HUES48 (cell line): ENCODE measurements at regions not wholly inside any gene's neighbourhood (a gene's known extent, or its start where the extent isn't known, plus 50 kb on each side); places are given as distances from the start of the nearest gene placed in this dataset.
A peak's percentile ranks its signal among the peaks of the same experiment; 100 is the strongest.

Experiments used
- H3K27ac ChIP-seq: one replicate; pipeline ENCODE4 v1.7.0; 2013; ENCODE audit warnings: low read depth, low read length, inconsistent platforms
- H3K27me3 ChIP-seq: 2 replicates; pipeline ENCODE4 v1.6.1; 2013; ENCODE audit warnings: mild to moderate bottlenecking, low read length; ENCODE audit not compliant: control insufficient read depth, insufficient read depth
- H3K36me3 ChIP-seq: 2 replicates; pipeline ENCODE4 v1.6.1; 2013; ENCODE audit warnings: low read length; ENCODE audit not compliant: control insufficient read depth, insufficient read depth
- H3K4me1 ChIP-seq: 2 replicates; pipeline ENCODE4 v1.6.1; 2013; ENCODE audit warnings: mild to moderate bottlenecking, low read length; ENCODE audit not compliant: control insufficient read depth, insufficient read depth
- H3K4me3 ChIP-seq: 2 replicates; pipeline ENCODE4 v1.5.1; 2013; ENCODE audit warnings: mild to moderate bottlenecking, low read depth, low read length
- H3K9ac ChIP-seq: 2 replicates; pipeline ENCODE4 v1.6.1; 2013; ENCODE audit warnings: mild to moderate bottlenecking, low read depth, low read length, moderate library complexity
- H3K9me3 ChIP-seq: 2 replicates; pipeline ENCODE4 v1.6.1; 2013; ENCODE audit warnings: low read length; ENCODE audit not compliant: control insufficient read depth, insufficient read depth

DNA sequence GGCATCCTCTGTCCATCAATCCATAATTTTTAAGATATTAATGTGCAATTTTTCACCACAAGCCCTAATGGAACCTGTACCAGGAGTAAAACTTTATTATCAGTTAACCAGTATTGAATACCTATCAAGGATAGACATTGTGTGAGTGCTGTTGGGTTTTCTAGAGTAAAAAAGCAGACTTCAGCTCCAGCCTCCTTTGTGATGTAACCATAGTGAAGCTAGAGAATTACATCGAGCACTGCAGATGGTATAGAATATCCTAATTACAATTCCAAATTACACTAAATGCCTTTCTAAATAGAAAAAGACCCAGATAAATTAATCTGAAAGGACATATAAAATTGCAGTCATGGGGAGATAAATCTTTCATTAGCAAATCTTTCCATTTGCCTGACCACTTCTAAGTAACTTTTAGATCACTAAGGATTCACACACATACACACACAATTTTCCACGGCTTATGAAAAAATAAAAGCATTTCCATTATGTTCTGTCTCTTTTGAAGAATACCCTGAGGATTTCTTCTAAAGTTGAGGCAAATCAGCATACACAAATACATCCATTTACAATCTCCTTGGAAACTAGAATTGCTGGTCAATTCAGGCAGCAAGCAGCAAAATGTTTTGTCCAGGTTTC is 117.1 kb upstream of the TANK start:
- no peak overlapping the region for H3K4me3 ChIP-seq
- no peaks in the 10 kb centered on the region for H3K36me3 ChIP-seq
- H3K27me3 ChIP-seq = no peaks in the 10 kb centered on the region
- no peak overlapping the region for H3K27ac ChIP-seq
- peaks cover 5% of the 10 kb centered on the region for H3K4me1 ChIP-seq
- no peaks in the 10 kb centered on the region for H3K9me3 ChIP-seq
- H3K9ac ChIP-seq = no peak overlapping the region

GRCh38 chr2:161044095-161044865 is 115.9 kb upstream of the TANK start:
- no peaks in the 10 kb centered on the region for H3K9me3 ChIP-seq
- no peak overlapping the region for H3K9ac ChIP-seq
- H3K27me3 ChIP-seq = no peaks in the 10 kb centered on the region
- H3K36me3 ChIP-seq = no peaks in the 10 kb centered on the region
- no peak overlapping the region for H3K27ac ChIP-seq
- peaks cover 17% of the 10 kb centered on the region for H3K4me1 ChIP-seq
- no peak overlapping the region for H3K4me3 ChIP-seq

DNA sequence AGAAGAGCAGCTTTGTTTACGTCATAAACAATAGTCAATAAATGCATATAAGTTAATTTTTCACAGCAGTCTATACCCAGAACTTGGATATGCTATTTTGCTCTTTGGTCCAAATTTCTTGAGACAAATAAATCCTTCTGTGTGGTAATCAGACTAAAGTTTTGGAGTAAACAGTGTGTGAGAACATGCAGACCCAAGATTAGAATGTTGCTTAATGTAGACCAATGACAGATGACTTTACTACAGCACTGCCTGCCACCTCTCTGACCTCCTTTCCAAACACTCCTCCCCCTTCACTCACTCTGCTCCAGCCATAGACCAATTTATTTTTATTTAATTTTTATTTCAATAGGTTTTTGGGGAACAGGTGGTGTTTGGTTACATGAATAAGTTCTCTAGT is 115.3 kb upstream of the TANK start:
- no peak overlapping the region for H3K4me3 ChIP-seq

GRCh38 chr2:161045726-161046125 is 114.5 kb upstream of the TANK start:
- H3K9ac ChIP-seq = no peak overlapping the region
- H3K36me3 ChIP-seq = no peaks in the 10 kb centered on the region
- no peaks in the 10 kb centered on the region for H3K27me3 ChIP-seq
- peaks cover 24% of the 10 kb centered on the region for H3K4me1 ChIP-seq
- no peak overlapping the region for H3K27ac ChIP-seq
- no peak overlapping the region for H3K4me3 ChIP-seq
- no peaks in the 10 kb centered on the region for H3K9me3 ChIP-seq

More for the DNA sequence above, 115.3 kb upstream of the TANK start:
- Histone ChIP-seq H3K9me3 (no peaks in the 10 kb centered on the region), H3K27me3 (no peaks in the 10 kb centered on the region), H3K27ac (no peak overlapping the region), H3K9ac (no peak overlapping the region), H3K4me1 (peaks cover 23% of the 10 kb centered on the region), H3K36me3 (no peaks in the 10 kb centered on the region)

DNA sequence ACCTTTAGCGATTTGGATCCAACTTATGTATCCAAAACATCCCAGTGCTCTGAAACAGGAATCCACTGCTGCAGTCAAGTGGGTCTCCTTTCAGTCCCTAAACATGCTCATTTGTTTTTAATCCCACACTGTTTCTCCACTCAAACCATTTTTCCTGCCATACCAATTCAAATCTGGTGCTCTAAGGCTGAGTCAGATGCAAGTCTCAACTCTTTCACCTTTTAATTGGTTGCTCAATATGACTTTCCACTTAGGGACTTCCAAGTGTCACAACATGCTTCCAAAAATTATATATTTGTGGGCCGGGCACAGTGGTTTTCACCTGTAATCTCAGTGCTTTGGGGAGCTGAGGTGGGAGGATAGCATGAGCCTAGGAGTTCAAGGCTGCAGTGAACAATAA is 113.4 kb upstream of the TANK start:
- Histone ChIP-seq H3K4me1 (peaks cover 24% of the 10 kb centered on the region), H3K9ac (no peak overlapping the region), H3K9me3 (no peaks in the 10 kb centered on the region), H3K36me3 (no peaks in the 10 kb centered on the region), H3K4me3 (no peak overlapping the region), H3K27ac (no peak overlapping the region), H3K27me3 (no peaks in the 10 kb centered on the region)

- Histone ChIP-seq H3K4me1 (peaks cover 24% of the 10 kb centered on the region), H3K9ac (no peak overlapping the region), H3K27me3 (no peaks in the 10 kb centered on the region), H3K9me3 (no peaks in the 10 kb centered on the region), H3K4me3 (no peak overlapping the region), H3K27ac (peak overlapping the region; percentile 5), H3K36me3 (no peaks in the 10 kb centered on the region)
Observed at GRCh38 chr2:161048317-161048716, 111.9 kb upstream of the TANK start.

DNA sequence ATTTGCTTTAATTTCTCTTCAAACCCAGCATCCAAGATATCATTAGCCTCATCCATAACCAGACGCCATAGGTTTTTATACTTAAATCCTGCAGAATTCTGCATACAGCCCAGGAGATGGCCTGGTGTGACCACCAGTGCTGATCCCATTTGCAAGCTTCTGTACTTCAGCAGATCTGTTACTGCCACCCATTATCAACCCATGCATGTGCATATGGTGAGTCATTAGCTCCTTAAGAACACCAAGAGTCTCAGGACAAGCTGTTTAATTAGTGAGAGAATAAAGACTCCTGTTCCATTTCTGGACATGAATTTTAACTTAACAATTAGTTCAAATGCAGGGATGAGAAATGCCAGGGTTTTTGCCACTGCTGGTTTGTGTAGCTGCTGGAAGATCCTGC is 110.7 kb upstream of the TANK start:
- no peaks in the 10 kb centered on the region for H3K27me3 ChIP-seq
- H3K4me1 ChIP-seq = peaks cover 24% of the 10 kb centered on the region
- H3K9ac ChIP-seq = no peak overlapping the region
- H3K4me3 ChIP-seq = no peak overlapping the region
- H3K9me3 ChIP-seq = no peaks in the 10 kb centered on the region
- H3K36me3 ChIP-seq = no peaks in the 10 kb centered on the region
- H3K27ac ChIP-seq = no peak overlapping the region

DNA sequence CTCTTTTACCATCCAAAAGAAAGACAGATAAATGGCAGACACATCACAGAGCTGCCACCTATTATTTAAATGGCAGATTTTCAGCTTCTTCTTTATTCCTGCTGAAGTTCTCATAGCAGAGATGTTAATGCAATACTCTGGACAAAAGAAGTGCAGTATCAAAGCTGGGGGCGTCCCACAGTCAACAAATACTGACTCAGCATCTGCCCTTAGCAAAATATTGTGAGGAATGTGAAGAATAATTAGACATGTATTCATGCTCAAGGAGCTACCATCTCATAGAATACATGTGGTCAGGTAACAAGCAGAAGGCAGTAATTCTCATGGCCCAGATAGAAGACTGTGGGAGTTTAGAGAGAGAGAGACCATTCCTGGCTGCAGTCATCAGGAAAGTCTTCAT is 108.0 kb upstream of the TANK start:
- Histone ChIP-seq H3K27ac (no peak overlapping the region), H3K9ac (no peak overlapping the region), H3K4me1 (peaks cover 24% of the 10 kb centered on the region), H3K36me3 (no peaks in the 10 kb centered on the region), H3K4me3 (no peak overlapping the region), H3K27me3 (no peaks in the 10 kb centered on the region), H3K9me3 (0 out of 2 replicates have a peak, but pooled peaks cover 3% of the 10 kb centered on the region)

DNA sequence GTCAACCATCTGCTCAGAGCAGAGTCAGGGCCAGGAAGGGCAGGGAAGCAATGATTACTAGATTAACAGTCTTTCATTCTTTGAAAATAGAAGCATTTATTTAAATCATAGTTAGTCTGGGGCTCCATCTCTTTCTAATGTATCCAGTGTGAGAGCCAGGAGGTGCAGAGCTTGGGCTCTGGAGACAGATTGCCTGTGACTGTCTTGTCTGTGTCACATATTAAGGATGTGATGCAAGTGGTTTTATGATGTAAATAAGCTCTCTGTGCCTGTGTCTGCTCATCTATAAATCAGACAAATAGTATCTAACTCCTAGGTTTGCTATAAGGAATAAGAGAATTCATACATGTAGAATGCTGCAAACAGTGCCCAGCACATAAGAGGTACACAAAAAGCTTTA is 104.9 kb upstream of the TANK start:
- H3K9ac ChIP-seq = no peak overlapping the region
- no peak overlapping the region for H3K27ac ChIP-seq
- 0 out of 2 replicates have a peak, but pooled peaks cover 3% of the 10 kb centered on the region for H3K9me3 ChIP-seq
- no peaks in the 10 kb centered on the region for H3K4me1 ChIP-seq
- H3K4me3 ChIP-seq = no peak overlapping the region
- H3K36me3 ChIP-seq = no peaks in the 10 kb centered on the region
- H3K27me3 ChIP-seq = no peaks in the 10 kb centered on the region

DNA sequence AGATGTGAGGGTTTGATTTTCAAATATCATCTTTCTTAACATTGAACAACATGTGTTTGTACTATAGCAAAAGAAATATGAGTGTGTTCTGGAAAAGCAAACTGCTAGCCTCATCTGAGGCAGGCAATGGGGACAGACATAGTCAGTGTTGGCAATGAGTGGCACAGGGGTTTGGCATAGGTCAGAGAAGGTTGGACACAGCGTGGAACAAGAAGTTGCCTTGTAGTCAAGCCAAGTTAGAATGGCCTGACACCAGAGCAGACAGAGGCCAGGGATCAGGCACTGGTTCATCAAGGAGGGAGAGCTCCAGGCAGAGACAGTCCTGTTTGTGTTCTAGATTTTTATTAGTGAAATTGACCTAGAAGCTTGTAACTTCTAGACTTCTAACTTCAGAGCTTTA is 100.8 kb upstream of the TANK start:
- Histone ChIP-seq H3K27me3 (no peaks in the 10 kb centered on the region), H3K9ac (no peak overlapping the region), H3K36me3 (no peaks in the 10 kb centered on the region), H3K4me3 (no peak overlapping the region), H3K27ac (no peak overlapping the region), H3K4me1 (peaks cover 6% of the 10 kb centered on the region), H3K9me3 (0 out of 2 replicates have a peak, but pooled peaks cover 3% of the 10 kb centered on the region)

DNA sequence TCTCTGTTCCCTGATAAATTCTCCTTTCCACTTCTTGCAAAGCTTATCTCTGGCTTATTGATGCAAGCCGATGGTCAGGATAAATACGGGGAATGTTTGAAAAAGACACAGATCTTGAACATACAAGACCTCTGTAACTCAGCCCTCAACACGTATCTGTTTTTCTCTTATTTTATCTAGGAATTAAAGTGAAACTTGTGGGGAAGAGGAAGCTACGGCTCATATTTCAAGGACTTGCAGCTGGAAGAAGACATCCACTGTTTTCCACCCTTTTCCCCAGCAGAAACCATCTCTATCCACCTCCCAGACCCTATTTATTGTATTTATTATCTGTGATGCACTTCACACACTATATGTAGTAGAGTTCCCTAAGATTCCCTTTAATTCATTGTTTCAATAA is 98.4 kb upstream of the TANK start:
- Histone ChIP-seq H3K9ac (no peak overlapping the region), H3K4me3 (no peak overlapping the region), H3K27me3 (no peaks in the 10 kb centered on the region), H3K27ac (no peak overlapping the region), H3K4me1 (peaks cover 6% of the 10 kb centered on the region), H3K9me3 (no peaks in the 10 kb centered on the region), H3K36me3 (no peaks in the 10 kb centered on the region)
